GM18867 (cell line): ENCODE measurements at regions not wholly inside any gene's neighbourhood (a gene's known extent, or its start where the extent isn't known, plus 50 kb on each side); places are given as distances from the start of the nearest gene placed in this dataset.

Source experiments
- ATAC-seq: cut with Tn5 transposase; IDR thresholded peaks from one replicate; pipeline ENCODE4 v1.9.1; 2021; ENCODE audit warnings: mild to moderate bottlenecking, moderate library complexity; ENCODE audit not compliant: unreplicated experiment

DNA sequence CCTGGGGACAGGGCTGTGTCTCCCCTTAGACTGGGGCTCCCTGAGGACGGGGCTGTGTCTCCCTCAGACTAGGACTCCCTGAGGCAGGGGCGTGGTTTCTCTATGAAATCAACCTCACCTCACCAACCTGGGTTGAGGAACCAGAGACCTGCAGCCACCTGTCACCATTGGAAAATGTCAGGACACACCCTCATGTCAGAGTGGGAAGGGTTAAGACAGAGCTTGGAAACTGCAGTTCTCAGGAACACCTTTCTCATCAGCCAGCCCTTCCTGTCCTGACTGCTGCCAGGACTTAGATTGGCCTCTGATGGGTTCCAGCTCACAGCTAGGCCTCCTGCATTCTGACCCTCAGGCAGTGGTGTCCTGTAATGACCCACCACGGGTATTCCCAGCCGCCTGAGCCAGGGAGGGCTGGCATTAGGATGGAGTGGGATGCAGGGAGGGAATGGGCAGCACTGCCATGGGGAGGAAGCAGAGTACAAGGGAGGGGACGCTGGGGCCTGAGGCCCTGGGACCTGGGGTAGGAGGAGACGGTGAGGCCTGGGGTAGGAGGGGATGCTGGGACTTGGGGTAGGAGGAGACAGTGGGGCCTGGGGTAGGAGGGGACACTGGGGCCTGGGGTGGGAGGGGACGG lies 76.3 kb downstream of the MRPL14 start:
- no peak for ATAC-seq

DNA sequence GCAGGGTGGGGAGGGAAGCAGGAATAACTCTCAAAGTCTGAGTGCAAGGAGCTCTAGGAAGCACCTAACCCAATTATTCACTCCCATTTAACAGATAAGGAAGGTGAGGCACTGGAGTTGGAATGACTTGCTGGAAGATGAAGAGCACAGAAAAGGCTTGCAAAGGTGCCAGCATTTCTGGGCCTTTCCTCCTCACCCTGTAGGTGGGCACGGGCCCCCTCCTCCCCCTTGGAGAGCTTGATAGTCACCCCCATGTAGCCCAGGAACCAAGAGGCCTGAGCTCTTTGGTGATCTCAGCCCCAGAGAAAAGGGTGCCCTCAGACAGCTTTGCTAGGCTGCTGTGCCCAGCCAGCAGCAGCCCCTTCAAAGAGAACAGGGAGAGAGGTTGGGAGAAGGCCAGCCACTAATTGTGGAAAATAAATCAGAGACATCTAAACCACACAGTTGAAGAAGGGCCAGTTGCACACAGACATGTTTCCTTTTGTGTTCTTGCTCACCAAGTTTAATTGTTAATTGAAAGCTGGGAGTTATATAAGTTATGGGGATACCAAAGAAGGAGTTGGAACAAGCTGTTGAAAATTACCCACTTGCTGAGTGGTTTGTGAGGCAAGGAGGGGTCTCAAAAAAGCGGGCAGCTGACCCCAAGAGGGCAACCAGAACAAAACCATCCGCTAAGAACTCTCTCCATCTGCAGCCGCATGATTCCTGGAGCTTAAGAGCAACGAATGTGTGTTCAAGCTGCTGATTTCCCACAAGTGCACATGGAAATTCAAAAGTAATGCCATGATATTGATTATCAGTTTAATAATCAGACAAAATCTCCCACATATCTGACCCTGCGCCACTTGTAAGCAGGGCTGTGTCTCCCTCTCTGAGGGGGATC lies 77.0 kb downstream of the MRPL14 start:
- ATAC-seq: no peak

- peak; percentile 58 for ATAC-seq
Observed at GRCh38 chr6:44049163-44049988, 77.9 kb downstream of the MRPL14 start.

DNA sequence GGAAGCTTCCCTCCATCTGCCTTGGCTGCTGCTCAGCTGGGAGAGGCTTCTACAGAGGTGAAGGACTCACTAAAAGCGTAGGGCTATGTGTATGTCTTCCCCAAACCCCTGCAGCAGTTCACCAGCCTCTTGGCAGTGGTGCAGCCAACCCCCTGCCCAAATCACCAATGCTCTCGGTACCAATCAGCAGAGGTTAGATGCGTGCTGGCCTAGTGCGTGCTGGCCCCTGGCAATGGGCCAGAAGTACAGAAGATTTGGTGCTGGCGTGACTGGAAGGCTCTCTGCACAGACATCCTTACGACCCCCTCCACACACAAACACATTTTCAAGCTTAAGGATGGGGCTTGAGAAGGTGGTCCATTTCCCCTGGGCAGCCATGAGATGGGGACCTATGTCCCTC lies 79.0 kb downstream of the MRPL14 start:
- no peak for ATAC-seq

- no peak for ATAC-seq
Observed at GRCh38 chr6:44047801-44048200, 79.5 kb downstream of the MRPL14 start.

GRCh38 chr6:44047179-44047546 lies 80.1 kb downstream of the MRPL14 start:
- ATAC-seq: no peak

DNA sequence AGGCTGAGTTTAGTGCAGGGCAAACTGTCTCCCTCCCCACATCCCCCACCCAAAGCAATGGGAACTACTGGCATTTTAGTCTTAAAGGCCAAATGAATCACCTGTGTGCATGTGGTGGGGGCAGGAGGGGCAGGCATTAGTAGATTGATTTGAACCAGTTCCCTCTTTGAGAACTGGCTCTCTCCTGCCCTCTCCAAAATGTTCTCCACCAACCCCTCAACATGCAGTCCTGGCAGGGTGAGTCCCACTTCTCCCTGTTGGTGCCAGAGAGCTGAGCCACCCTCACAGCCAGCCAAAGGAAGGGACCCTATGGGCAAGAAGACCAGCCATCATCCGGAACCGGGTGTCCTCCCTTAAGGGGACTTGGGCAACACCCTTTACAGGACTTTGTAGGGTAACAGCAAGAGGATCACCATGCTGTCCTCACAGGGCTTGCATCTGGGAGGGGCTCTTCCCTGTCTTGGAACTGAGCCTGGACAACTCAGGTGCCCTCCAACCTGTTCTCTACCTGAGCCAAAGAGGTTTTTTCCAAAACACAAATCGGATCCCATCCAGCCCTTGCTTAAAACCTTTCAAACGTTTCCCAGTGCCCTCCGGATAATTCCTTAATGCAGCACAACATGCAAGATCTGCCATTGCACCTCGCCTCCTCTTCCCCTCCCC lies 80.6 kb downstream of the MRPL14 start:
- no peak for ATAC-seq

- ATAC-seq: no peak
Observed at GRCh38 chr6:44045672-44046015, 81.6 kb downstream of the MRPL14 start.

DNA sequence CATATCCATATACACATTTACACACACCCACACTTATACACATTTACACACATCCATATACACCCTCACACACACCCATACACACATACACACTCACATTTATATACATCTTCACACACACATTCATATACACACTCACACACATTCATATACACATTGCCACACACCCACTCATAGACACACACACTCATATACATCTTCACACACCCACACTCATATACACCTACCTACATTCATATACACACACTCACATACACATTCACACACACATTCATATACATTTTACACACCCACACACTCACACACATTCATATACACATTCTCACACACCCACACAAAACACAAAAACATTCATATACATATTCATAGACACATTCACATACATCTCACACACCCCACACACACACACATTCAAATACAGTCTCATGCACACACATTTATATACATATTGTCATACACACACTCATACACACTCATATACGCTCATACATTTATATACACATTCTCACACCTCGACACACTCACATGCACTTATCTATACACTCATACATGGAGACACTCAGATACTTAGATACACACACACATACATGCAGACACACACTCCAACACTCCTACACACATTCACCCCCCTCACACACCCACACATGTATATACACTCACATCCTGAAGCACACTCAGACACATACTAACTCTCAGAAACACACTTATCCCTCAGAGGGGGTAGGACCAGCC lies 82.1 kb downstream of the MRPL14 start:
- ATAC-seq: no peak

- no peak for ATAC-seq
Observed at GRCh38 chr6:44044154-44044539, 83.1 kb downstream of the MRPL14 start.

DNA sequence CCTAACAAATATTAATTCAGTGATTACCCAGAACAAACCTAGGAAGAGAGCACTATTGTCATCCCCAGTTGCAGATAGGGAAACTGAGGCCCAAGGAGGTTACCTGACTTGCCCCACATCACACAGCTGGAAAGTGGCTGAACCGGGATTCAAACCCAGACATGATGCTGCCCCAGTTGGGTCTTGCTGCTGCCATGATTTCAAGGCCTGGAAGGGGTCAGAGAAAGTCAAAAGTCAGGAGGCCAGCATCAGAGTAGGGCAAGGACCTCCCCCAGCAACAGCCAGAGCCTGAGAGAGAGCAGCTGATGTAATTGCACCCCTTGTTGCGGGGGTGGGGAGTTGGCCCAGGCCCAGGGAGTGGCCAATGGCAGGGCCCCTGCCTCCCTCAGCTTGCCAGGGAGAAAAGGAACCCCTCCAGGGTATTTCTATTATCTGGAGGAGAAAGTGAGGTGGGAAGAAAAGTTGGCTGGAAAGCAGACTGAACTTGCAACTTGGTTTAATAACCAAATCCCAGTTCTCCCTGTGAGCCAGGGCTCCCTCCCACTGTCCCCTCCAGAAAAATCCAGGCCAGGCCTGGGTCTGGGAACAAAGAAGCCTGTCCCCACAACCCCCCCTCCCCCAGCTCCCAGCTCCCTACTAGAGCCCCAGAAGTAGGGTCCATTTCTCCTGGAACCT lies 83.6 kb downstream of the MRPL14 start:
- ATAC-seq: no peak

DNA sequence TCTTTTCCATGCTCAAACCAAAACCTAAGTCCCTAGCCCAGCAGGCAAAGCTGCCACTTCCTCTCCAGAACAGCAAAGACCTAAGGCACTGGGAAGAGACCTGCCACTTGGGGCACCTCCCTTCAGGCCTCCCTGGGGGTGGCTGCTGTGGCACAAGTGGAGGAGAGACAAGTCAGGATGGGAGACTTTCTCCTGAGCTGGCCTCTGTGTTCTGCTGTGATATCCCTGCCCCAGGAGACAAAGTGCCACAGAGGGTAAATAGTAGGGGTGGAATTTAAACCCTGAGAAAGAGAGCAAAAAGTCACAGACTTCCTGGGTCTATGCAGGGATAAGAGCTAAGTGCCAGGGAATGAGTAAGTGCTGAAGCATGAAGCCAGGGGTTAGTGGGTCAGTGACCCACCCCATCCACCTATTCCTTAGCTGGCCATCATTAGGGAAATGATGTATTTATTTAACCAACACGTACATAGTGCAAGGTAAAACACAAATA lies 84.2 kb downstream of the MRPL14 start:
- no peak for ATAC-seq

GRCh38 chr6:44042261-44042988 lies 84.8 kb downstream of the MRPL14 start:
- ATAC-seq: no peak

GRCh38 chr6:44041461-44042260 lies 85.6 kb downstream of the MRPL14 start:
- no peak for ATAC-seq

DNA sequence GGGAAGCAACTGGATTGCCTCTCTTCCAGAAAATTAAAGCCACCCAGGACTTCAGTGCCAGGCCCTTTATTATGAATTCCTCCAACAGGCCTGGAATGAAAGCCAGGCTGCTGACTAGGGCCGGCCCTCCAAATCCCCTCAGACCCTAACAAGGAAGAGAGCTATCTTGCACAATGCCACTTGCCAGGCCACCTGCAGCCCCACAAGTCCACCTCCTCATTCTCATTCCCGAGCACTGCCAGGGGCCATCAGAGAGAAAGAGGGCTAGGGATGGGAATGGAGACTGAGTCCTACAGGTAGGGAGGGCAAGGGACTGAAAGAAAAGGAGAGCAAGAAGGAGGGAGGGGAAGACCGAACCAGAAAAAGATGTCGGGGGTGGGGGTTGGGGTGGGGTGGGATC lies 86.5 kb downstream of the MRPL14 start:
- ATAC-seq: no peak

GRCh38 chr6:44039839-44040350 lies 87.4 kb downstream of the MRPL14 start:
- no peak for ATAC-seq

- ATAC-seq: no peak
Observed at GRCh38 chr6:44039191-44039719, 88.0 kb downstream of the MRPL14 start.

GRCh38 chr6:44038543-44039065 lies 88.6 kb downstream of the MRPL14 start:
- no peak for ATAC-seq
